EL (cell line): ENCODE measurements at regions not wholly inside any gene's neighbourhood (a gene's known extent, or its start where the extent isn't known, plus 50 kb on each side); places are given as distances from the start of the nearest gene placed in this dataset.

Experiments used
- DNase-seq: peaks from one replicate; pipeline ENCODE4 v3.0.0-alpha.2; 2016

GRCh38 chr3:177545964-177546363 lies 348.7 kb upstream of the TBL1XR1 start:
- DNase-seq = no peak

- DNase-seq = no peak
Observed at GRCh38 chr3:177547711-177548350, 350.5 kb upstream of the TBL1XR1 start.

GRCh38 chr3:177550667-177551066 lies 353.4 kb upstream of the TBL1XR1 start:
- no peak for DNase-seq

- DNase-seq = no peak
Observed at GRCh38 chr3:177551431-177551836, 354.2 kb upstream of the TBL1XR1 start.

GRCh38 chr3:177552051-177552450 lies 354.8 kb upstream of the TBL1XR1 start:
- DNase-seq = no peak

GRCh38 chr3:177553012-177553411 lies 355.7 kb upstream of the TBL1XR1 start:
- no peak for DNase-seq

GRCh38 chr3:177553579-177553978 lies 356.3 kb upstream of the TBL1XR1 start:
- DNase-seq = no peak

- peak; percentile 54 for DNase-seq
Observed at GRCh38 chr3:177554895-177555759, 357.8 kb upstream of the TBL1XR1 start.

GRCh38 chr3:177557548-177557947 lies 360.3 kb upstream of the TBL1XR1 start:
- no peak for DNase-seq

- DNase-seq = no peak
Observed at GRCh38 chr3:177561365-177561764, 364.1 kb upstream of the TBL1XR1 start.

- no peak for DNase-seq
Observed at GRCh38 chr3:177561769-177562392, 364.6 kb upstream of the TBL1XR1 start.

- DNase-seq = no peak
Observed at GRCh38 chr3:177563243-177563780, 366.0 kb upstream of the TBL1XR1 start.

- no peak for DNase-seq
Observed at GRCh38 chr3:177563792-177564191, 366.5 kb upstream of the TBL1XR1 start.

- DNase-seq = no peak
Observed at GRCh38 chr3:177565981-177566380, 368.7 kb upstream of the TBL1XR1 start.

- DNase-seq = peak; percentile 16
Observed at GRCh38 chr3:177567833-177568232, 370.6 kb upstream of the TBL1XR1 start.

GRCh38 chr3:177569193-177569592 lies 371.9 kb upstream of the TBL1XR1 start:
- no peak for DNase-seq

GRCh38 chr3:177569875-177570657 lies 372.8 kb upstream of the TBL1XR1 start:
- peak; percentile 44 for DNase-seq

- DNase-seq = no peak
Observed at GRCh38 chr3:177571271-177571943, 374.1 kb upstream of the TBL1XR1 start.

GRCh38 chr3:177571944-177572315 lies 374.6 kb upstream of the TBL1XR1 start:
- DNase-seq = no peak

- DNase-seq = no peak
Observed at GRCh38 chr3:177574222-177574856, 377.1 kb upstream of the TBL1XR1 start.

- no peak for DNase-seq
Observed at GRCh38 chr3:177576746-177577145, 379.5 kb upstream of the TBL1XR1 start.

- no peak for DNase-seq
Observed at GRCh38 chr3:177578488-177578887, 381.2 kb upstream of the TBL1XR1 start.
